CD4-positive, alpha-beta T cell (primary cell): ENCODE measurements at regions not wholly inside any gene's neighbourhood (a gene's known extent, or its start where the extent isn't known, plus 50 kb on each side); places are given as distances from the start of the nearest gene placed in this dataset.

Source experiments
- ATAC-seq: fragments of 200-7000 bp; cut with Tn5 transposase; one replicate; pipeline ENCODE4 v1.10.0; 2022; ENCODE audit warnings: mild to moderate bottlenecking; ENCODE audit not compliant: poor library complexity
- CTCF ChIA-PET: fragments of 350-600 bp; sonication (Branson Sonifier 250); formaldehyde crosslinking; loops from one replicate; lab custom pipeline; 2021; ENCODE audit warnings: antibody characterized with exemption, inconsistent platforms; lab: Charles Lee
- POLR2A ChIA-PET: fragments of 350-600 bp; sonication (Branson Sonifier 250); formaldehyde crosslinking; loops from one replicate; lab custom pipeline; 2021; ENCODE audit warnings: antibody characterized with exemption, inconsistent platforms; lab: Charles Lee
- DNase-seq, 14 experiments: peaks; one replicate each; pipeline ENCODE4 v3.0.0-alpha.2; 2013 to 2020; ENCODE audit warnings: mixed read lengths in 2 of 14
- H3K27ac ChIP-seq, 2 donors: one replicate each; pipeline versions ENCODE4 v1.5.1 to v1.7.0; 2013; ENCODE audit warnings: low read length in 2 of 2, low read depth in 1 of 2, mild to moderate bottlenecking in 1 of 2
- H3K27me3 ChIP-seq, 2 experiments: 1 replicate in 1 of 2; 2 replicates in 1 of 2; pipeline versions ENCODE4 v1.6.1 to v1.7.0; 2013; ENCODE audit warnings: low read length in 2 of 2, control low read depth in 1 of 2, mild to moderate bottlenecking in 1 of 2, moderate library complexity in 1 of 2; ENCODE audit not compliant: insufficient read depth in 2 of 2, control insufficient read depth in 1 of 2
- H3K36me3 ChIP-seq: one replicate; pipeline ENCODE4 v1.6.1; 2013; ENCODE audit warnings: low read length, control low read depth; ENCODE audit not compliant: insufficient read depth
- H3K4me1 ChIP-seq: one replicate; pipeline ENCODE4 v1.6.1; 2013; ENCODE audit warnings: low read length, control low read depth; ENCODE audit not compliant: insufficient read depth
- H3K4me3 ChIP-seq: one replicate; pipeline ENCODE4 v1.5.1; 2013; ENCODE audit warnings: mild to moderate bottlenecking, low read length, moderate library complexity
- H3K9me3 ChIP-seq, 2 experiments: 1 replicate in 1 of 2; 2 replicates in 1 of 2; pipeline versions ENCODE4 v1.6.1 to v1.7.0; 2013; ENCODE audit warnings: low read length in 2 of 2, mild to moderate bottlenecking in 2 of 2, control low read depth in 1 of 2, moderate library complexity in 1 of 2; ENCODE audit not compliant: control insufficient read depth in 1 of 2, insufficient read depth in 1 of 2
- H3K27ac Mint-ChIP-seq: one replicate; pipeline ENCODE4 v1.8.0; 2020; ENCODE audit warnings: mixed read lengths
- H3K27me3 Mint-ChIP-seq: one replicate; pipeline ENCODE4 v1.8.0; 2021; ENCODE audit warnings: mixed read lengths
- H3K36me3 Mint-ChIP-seq: one replicate; pipeline ENCODE4 v1.8.0; 2021; ENCODE audit warnings: low read depth, mixed read lengths
- H3K4me1 Mint-ChIP-seq: one replicate; pipeline ENCODE4 v1.8.0; 2021; ENCODE audit warnings: low read depth, mixed read lengths
- H3K4me3 Mint-ChIP-seq: one replicate; pipeline ENCODE4 v1.8.0; 2020; ENCODE audit warnings: mild to moderate bottlenecking, mixed read lengths
- H3K9me3 Mint-ChIP-seq: one replicate; pipeline ENCODE4 v1.8.0; 2020; ENCODE audit warnings: mixed read lengths
- intact Hi-C, 2 experiments: fragments of 100-400 bp; cut with DNase I in 1 of 2; cut with micrococcal nuclease in 1 of 2; formaldehyde crosslinking; loops; one replicate each; pipeline versions ENCODE4 v1.15.1 to v1.9.0; 2023 to 2025; cut with DNase I, micrococcal nuclease
- TF ChIP-seq, protein P1 (sequence below): fragments of 200-600 bp; IDR thresholded peaks from one replicate; pipeline ENCODE4 v1.8.0; 2022; ENCODE audit warnings: antibody characterized with exemption, mild to moderate bottlenecking

- H3K27me3 Mint-ChIP-seq = no peaks in the 10 kb centered on the region
- ATAC-seq (no peak), DNase-seq (no peak)
- no peaks in the 10 kb centered on the region for H3K27me3 ChIP-seq
- no peak overlapping the region for H3K27ac Mint-ChIP-seq
- TF ChIP-seq, protein P1, sequence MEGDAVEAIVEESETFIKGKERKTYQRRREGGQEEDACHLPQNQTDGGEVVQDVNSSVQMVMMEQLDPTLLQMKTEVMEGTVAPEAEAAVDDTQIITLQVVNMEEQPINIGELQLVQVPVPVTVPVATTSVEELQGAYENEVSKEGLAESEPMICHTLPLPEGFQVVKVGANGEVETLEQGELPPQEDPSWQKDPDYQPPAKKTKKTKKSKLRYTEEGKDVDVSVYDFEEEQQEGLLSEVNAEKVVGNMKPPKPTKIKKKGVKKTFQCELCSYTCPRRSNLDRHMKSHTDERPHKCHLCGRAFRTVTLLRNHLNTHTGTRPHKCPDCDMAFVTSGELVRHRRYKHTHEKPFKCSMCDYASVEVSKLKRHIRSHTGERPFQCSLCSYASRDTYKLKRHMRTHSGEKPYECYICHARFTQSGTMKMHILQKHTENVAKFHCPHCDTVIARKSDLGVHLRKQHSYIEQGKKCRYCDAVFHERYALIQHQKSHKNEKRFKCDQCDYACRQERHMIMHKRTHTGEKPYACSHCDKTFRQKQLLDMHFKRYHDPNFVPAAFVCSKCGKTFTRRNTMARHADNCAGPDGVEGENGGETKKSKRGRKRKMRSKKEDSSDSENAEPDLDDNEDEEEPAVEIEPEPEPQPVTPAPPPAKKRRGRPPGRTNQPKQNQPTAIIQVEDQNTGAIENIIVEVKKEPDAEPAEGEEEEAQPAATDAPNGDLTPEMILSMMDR = no peak
- no peaks in the 10 kb centered on the region for H3K4me1 Mint-ChIP-seq
- no peaks in the 10 kb centered on the region for H3K36me3 Mint-ChIP-seq
- no peaks in the 10 kb centered on the region for H3K4me1 ChIP-seq
- H3K4me3 Mint-ChIP-seq = no peak overlapping the region
- no peak overlapping the region for H3K4me3 ChIP-seq
- H3K27ac ChIP-seq = no peak overlapping the region
- H3K36me3 ChIP-seq = no peaks in the 10 kb centered on the region
- H3K9me3 Mint-ChIP-seq = no peaks in the 10 kb centered on the region
- ChIA-PET POLR2A (no interaction called here), CTCF (no interaction called here)
- H3K9me3 ChIP-seq = no peaks in the 10 kb centered on the region
- intact Hi-C loops = no loop called here
These were observed 1168.1 kb downstream of the TAF11L14 start for GRCh38 chr5:18802336-18802735.

DNA sequence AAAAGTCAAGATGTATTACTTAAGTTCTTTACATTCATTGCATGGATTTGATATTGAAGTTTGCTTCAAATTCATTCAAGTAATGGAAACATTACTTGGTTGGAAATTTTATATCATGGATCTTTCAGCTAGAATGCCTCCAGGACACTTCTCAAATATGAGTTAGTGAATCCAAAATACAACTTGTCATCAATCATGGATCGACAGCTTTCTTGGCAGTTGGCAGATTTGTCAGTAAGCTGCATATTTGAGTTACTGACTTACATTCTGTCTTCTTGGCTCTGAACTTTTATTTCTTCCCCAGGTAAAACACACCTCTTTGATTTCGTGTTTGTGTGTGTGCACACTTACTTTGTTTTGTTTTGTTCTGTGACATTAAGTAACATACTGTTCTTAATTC lies 1171.1 kb downstream of the TAF11L14 start:
- POLR2A ChIA-PET = interaction anchor here (0.7 kb wide), 1 partner anchor 128 kb away, joined by 3 read pairs; no protein-coding TSS in a partner anchor

GRCh38 chr5:18807256-18808149 lies 1173.2 kb downstream of the TAF11L14 start:
- no peak overlapping the region for H3K4me3 ChIP-seq
- ATAC-seq (no peak), DNase-seq (no peak)
- no peaks in the 10 kb centered on the region for H3K9me3 Mint-ChIP-seq
- H3K36me3 ChIP-seq = no peaks in the 10 kb centered on the region
- H3K4me1 Mint-ChIP-seq = no peaks in the 10 kb centered on the region
- peaks cover 8% of the 10 kb centered on the region for H3K27me3 Mint-ChIP-seq
- H3K9me3 ChIP-seq = no peaks in the 10 kb centered on the region
- TF ChIP-seq, protein P1 = no peak
- no peaks in the 10 kb centered on the region for H3K27me3 ChIP-seq
- H3K4me3 Mint-ChIP-seq = no peak overlapping the region
- H3K27ac Mint-ChIP-seq = no peak overlapping the region
- no peak overlapping the region for H3K27ac ChIP-seq
- intact Hi-C loops = no loop called here
- POLR2A ChIA-PET = no interaction called here
- H3K4me1 ChIP-seq = no peaks in the 10 kb centered on the region
- CTCF ChIA-PET = no interaction called here
- H3K36me3 Mint-ChIP-seq = no peaks in the 10 kb centered on the region

More for the DNA sequence above, 1171.1 kb downstream of the TAF11L14 start:
- Mint-ChIP-seq H3K9me3 (no peaks in the 10 kb centered on the region), H3K4me3 (no peak overlapping the region), H3K36me3 (no peaks in the 10 kb centered on the region), H3K4me1 (no peaks in the 10 kb centered on the region), H3K27me3 (no peaks in the 10 kb centered on the region), H3K27ac (no peak overlapping the region)
- no peaks in the 10 kb centered on the region for H3K27me3 ChIP-seq
- no peaks in the 10 kb centered on the region for H3K9me3 ChIP-seq
- intact Hi-C loops = no loop called here
- H3K4me1 ChIP-seq = no peaks in the 10 kb centered on the region
- DNase-seq (no peak), ATAC-seq (no peak)
- TF ChIP-seq, protein P1 = no peak
- no peak overlapping the region for H3K27ac ChIP-seq
- H3K36me3 ChIP-seq = no peaks in the 10 kb centered on the region
- H3K4me3 ChIP-seq = no peak overlapping the region
- CTCF ChIA-PET = no interaction called here
